GM18517 (cell line): ENCODE measurements at regions not wholly inside any gene's neighbourhood (a gene's known extent, or its start where the extent isn't known, plus 50 kb on each side); places are given as distances from the start of the nearest gene placed in this dataset.
A peak's percentile ranks its signal among the peaks of the same experiment; 100 is the strongest.

Source experiments
- ATAC-seq: cut with Tn5 transposase; IDR thresholded peaks from one replicate; pipeline ENCODE4 v1.9.1; 2021; ENCODE audit warnings: mild to moderate bottlenecking, moderate library complexity; ENCODE audit not compliant: unreplicated experiment

GRCh38 chr9:14560194-14560593, 133.0 kb downstream of the ZDHHC21 start:
- ATAC-seq: peak; percentile 78

- no peak for ATAC-seq
These were observed 138.3 kb downstream of the ZDHHC21 start for GRCh38 chr9:14554886-14555285.

DNA sequence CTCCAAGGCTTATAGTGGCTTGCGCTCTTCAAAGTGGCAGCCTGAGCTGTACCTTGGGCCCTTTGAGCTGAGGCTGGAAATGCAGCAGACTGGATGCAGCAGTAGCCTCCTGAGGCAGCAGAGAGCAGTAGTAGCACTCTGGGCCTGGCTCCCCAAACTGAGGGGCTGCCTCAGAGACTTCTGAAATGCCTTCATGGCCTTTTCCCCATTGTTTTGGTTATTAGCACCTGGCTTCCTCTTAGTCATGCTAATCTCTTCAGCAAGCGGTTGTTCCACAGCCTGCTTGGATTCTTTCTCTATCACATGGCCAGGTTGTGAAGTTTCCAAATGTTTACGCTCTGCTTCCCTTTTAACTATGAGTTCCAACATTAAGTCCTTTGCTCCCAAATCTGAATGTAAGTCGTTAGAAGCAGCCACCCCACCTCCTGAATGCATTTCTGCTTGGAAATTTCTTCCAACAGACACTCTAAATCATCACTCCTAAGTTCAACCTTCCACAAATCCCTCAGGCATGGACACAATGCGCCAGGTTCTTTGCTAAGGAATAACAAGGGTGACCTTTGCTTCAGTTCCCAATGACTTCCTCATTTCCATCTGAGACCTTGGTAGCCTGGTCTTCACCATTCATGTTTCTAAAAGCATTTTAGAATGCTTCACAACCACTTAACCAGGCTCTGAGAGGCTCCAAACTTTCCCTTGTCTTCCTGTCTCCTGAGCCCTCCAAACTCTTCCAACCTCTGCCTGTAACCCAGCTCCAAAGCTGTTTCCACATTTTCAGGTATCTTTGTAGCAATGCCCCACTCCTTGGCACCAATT, 145.8 kb downstream of the ZDHHC21 start:
- no peak for ATAC-seq

DNA sequence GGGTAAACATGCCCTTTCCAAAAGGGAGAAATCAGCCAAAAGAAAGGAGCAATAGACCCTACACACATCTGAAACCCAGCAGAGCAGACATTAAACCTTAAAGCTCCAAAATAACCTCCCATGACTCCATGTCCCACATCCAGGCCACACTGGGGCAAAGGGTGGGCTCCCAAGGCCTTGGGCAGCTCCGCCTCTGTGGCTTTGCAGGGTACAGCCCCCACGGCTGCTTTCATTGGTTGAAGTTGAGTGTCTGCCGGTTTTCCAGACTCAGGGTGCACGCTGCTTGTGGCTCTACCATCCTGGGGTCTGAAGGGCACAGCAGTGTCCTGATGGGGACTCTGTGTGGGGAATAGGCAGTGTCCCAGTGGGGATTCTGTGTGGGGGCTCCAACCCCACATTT, 146.5 kb downstream of the ZDHHC21 start:
- ATAC-seq: no peak

DNA sequence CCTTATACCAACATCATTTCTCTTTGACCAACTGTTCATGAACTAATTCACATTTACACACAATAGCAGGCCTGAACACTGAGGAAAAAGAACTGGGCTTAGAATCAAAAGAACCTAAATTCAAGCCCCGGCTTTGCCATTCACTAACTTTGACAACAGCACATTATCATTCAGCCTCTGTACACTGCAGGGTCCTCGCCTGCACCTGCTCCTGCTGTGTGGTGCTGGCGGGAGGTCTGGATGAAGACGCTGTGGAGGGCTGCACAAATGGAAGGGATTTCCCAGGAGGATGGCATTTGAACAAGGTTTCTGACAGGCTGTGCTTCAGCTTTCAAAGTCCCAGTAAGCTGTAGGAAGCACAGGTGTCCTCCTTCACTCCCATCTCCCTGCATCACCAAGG, 151.2 kb downstream of the ZDHHC21 start:
- ATAC-seq: no peak

- ATAC-seq: no peak
These were observed 154.7 kb downstream of the ZDHHC21 start for GRCh38 chr9:14538526-14538925.

GRCh38 chr9:14535161-14535955, 157.9 kb downstream of the ZDHHC21 start:
- ATAC-seq: no peak

DNA sequence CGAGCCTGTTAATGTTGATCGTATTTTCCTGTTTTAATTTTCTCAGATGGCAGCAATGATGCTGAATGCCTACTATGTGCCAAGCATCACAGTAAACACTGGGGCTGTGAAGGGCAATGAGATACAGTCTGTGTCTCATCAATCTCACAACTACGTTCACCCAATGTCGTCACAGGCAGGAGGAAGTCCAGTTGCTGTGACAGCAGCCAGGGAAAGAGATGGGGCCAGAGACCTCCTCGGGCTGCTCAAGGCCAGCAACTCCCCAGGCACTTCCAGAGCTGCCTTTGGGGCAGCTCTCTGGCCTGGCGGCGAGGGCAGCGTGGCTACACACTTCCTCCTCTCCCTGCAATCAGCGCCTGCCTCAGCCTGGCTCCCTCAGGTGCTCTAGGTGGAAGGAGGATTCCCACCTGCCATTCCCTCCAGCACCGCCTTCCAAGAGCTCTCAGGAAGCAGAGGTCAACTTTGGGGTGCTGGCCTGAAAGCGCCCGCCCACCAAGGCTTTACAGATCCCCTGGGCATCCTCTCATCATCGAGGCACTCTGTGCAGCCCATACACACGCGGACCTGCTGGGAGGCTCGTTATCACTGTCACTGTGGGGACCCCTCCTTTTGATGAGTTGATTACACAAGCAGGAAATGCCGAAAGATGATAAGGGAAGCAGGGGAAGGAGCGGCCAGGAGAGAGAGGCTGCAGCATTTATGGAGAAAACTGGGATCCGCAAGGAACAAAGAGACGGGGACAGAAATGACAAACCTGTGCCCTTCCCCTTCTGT, 159.2 kb downstream of the ZDHHC21 start:
- ATAC-seq: no peak

DNA sequence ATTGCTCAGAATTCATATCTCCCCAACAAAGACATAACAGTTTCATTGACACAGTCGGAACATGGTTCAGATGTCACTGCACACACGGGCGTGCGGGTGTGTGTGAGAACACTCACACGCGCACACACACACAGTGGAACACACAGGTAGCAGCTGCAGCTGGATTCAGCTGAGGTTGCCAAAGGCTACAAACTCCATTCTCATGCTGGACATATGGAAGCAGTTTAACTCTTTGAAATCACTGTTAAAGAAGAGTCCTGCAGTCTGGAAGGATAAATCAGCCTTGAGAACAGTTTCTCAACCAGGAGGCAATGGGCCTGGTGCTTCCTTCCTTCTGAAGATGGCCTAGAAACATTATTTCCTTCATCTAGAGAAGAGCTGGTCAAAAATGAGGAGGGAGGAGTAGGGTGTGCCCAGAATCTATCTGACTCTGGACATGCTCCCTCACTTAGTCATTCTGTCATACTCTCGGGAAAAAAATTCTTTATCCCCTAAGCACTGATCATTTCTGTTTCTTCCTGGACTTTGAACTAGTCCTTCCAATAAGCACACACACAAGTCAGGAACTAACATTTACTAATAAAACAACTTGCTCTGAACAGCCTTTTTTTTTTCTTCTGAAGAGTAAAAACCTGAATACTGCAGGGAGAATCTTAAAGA, 160.6 kb downstream of the ZDHHC21 start:
- no peak for ATAC-seq

DNA sequence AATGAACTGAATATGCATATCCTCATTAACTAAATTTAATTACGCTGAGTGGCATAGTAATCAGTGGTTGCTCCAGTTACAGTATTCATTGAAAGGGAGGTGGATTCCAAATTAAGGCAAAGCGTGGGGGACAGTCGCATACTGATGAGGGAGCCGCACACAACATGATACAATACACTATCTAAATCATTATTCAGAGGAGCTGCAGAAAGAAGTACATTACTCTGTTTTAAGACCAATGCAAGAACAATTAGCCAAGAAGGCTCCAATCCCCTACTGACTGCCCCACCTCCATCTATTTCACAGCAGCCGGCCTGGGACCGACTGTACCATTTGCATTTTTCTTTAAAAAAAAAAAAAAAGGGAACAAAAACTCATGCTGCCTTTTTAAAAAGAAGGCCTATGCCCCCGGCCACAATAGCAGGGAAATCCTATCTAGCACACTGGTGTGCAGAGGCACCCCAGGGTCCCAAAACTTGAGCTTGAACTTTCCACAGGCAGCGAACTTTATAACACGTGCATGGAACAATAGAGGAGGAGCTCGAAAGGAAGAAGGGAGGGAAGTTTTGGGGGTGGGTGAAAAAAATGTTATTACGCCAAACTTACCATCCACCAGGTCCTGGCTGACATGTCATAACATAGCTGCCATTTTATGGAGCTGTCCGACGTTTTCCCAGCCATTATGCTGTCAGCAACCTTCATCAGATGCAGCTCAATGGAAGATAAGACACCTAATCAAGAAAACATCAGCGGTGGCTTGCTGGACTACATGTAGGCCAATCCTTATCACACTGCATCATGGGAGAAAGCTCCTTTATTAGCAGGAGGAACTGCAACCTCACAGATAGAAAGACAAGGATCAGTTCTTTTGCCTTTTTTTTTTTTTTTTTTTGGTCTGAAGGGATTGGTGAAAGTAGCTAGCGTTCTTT, 161.6 kb downstream of the ZDHHC21 start:
- no peak for ATAC-seq

- ATAC-seq: no peak
These were observed 162.4 kb downstream of the ZDHHC21 start for GRCh38 chr9:14530841-14531240.

DNA sequence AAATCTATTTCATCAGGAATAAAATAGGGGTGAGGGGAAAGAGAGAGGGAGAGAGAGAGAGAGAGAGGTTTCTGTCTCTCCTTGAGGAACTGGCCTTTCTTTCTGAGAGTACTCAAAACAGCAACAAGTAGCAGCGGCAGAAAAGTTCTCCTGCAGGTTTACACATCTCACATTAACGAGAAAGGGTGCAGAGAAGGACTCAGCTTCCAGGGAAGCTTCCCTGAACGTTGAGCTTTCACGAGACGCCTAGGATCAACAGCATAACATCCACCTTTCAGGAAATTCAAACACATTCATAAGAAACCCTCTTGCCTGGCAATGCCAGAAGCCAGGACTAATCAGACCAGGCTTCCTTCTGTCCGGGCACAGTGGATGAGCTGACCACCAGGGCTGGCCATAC, 162.9 kb downstream of the ZDHHC21 start:
- ATAC-seq: no peak

GRCh38 chr9:14529629-14530028, 163.6 kb downstream of the ZDHHC21 start:
- no peak for ATAC-seq

- ATAC-seq: no peak
These were observed 164.2 kb downstream of the ZDHHC21 start for GRCh38 chr9:14529054-14529453.

DNA sequence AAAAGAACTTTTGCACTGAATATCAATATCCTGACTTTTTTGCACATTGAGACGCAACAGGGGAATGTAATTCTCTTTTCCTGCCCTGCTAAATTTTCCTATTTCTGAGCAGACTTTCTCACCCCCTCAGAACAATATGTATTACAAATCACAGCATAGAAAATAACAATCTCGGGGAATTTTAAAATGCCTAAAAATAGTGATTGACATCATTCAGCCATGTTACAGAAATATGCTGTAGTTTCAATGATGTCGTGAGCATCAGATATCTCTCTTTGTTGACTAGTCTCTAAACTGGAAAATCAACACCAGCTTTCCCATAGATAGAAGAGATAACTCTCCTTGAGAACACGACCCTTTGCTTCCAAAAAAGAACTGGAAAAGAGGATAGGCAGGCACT, 166.7 kb downstream of the ZDHHC21 start:
- no peak for ATAC-seq

DNA sequence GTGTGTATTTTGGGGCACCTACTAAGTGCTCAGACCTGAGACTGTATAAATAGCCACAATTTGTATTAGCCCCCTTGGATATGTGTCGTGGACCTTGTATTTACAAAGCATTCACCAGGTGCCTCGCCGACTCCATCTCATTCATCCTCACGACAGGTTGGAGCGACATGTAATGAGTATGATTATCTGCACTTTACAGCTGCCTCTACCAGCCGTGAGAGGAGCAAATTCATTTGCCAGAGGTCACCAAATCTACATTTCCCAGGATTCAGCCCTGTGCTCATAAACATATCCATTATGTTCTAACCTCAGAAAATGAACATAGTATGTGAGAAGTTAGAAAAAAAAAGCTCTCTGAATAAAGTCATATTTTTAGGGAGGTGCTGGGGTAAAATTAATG, 167.4 kb downstream of the ZDHHC21 start:
- no peak for ATAC-seq

DNA sequence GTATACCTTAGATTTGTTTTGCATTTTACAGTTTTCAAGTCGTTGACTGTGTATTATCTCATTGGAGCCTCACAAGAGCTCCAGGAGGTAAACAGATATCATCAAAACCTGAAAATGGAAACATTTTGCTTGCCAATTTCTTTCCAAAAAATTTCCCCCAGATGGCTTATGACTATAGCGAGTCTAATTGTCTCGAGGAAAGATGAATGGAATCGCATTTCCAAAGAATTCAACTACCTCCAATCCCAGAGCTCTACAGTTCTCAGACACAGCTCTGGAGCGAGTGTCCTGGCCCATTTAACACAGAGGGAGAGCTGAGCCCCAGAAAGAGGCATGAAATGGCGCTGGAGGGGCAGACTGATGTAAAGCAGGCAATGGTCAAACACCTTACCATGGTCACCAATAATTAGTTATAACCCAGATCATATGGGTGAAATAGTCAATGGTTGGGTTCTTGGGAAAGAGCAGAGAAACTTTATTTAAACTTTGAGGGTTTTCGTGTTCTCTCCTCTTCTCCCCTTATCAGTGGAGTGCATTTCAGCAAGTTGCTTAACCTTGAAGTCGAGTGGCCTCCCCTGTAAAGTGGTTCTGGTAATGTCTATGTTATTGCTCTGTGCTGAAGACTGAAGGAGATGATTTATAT, 168.2 kb downstream of the ZDHHC21 start:
- no peak for ATAC-seq

- no peak for ATAC-seq
These were observed 169.7 kb downstream of the ZDHHC21 start for GRCh38 chr9:14523545-14523944.

DNA sequence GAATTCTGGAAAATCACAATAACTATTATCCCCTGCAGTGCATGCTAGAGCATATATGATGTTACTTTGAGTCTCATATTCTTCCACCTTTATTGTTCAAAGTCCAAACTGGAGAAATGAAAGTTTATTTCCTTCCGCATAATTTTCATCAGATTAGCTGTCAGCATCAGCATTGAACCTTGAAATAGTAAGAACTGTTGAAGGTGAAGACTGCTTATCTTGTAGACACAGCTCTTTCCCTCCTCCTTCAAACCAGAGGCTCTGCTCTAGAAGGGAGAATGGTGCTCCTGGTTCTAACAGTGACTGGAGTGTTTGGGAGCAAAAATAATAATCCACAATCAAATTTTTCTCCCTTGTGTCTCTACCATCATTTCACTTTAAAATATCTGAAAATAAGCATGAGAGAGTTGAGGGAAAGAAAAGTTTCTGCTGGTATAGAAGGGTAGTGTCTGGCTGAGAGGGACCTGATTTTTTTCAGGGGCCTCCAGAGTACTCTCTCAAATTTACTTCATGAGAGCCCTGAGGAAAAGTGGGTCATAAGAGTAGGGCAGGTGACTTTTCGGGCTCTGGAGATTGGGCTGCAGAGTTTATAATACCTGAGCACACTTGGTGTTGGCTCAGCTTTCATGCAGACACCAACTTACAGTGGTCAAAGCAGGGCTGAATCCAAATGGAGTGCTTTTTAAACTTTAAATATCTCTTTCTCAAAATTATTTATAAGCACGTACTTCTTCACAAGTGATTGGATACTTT, 170.4 kb downstream of the ZDHHC21 start:
- ATAC-seq: no peak
